HCT116 (cell line): ENCODE measurements at regions not wholly inside any gene's neighbourhood (a gene's known extent, or its start where the extent isn't known, plus 50 kb on each side); places are given as distances from the start of the nearest gene placed in this dataset.

Source experiments
- CBX3 ChIP-seq: IDR thresholded peaks from 2 replicates; pipeline ENCODE4 v1.6.1; 2012; ENCODE audit warnings: low read depth
- CEBPB ChIP-seq: IDR thresholded peaks from 2 replicates; pipeline ENCODE4 v1.6.1; 2012; ENCODE audit warnings: low read depth
- EZH2 ChIP-seq: fragments of 200-600 bp; sonication (generic); IDR thresholded peaks from 2 replicates; pipeline ENCODE4 v1.6.1; 2017; ENCODE audit warnings: antibody characterized with exemption, mixed run types
- FOSL1 ChIP-seq: IDR thresholded peaks from 2 replicates; pipeline ENCODE4 v1.6.1; 2012; ENCODE audit warnings: low read depth
- POLR2A ChIP-seq: IDR thresholded peaks from 2 replicates; pipeline ENCODE4 v1.7.0; 2011; ENCODE audit warnings: borderline replicate concordance; ENCODE audit not compliant: insufficient read depth, insufficient read length; ENCODE audit errors: extremely low read depth
- POLR2AphosphoS5 ChIP-seq: IDR thresholded peaks from 2 replicates; pipeline ENCODE4 v1.6.1; 2011; ENCODE audit warnings: mild to moderate bottlenecking, low read depth, low read length, moderate library complexity
- RAD21 ChIP-seq: IDR thresholded peaks from 2 replicates; pipeline ENCODE4 v1.6.1; 2012; ENCODE audit warnings: low read depth, mild to moderate bottlenecking
- ZFX ChIP-seq: fragments of 450-650 bp; IDR thresholded peaks from 2 replicates; pipeline ENCODE4 v1.6.1; 2017
- ZNF274 ChIP-seq: fragments of 200-500 bp; sonication (Bioruptor generic); IDR thresholded peaks from 2 replicates; pipeline ENCODE4 v1.6.1; 2014; ENCODE audit warnings: mild to moderate bottlenecking, low read depth, low read length, inconsistent platforms
- TF ChIP-seq, protein P1 (sequence below), 3 experiments: fragments of 200-600 bp in 1 of 3; sonication (generic) in 1 of 3; IDR thresholded peaks in 2 of 3; conservative IDR thresholded peaks in 1 of 3; 2 replicates each; pipeline ENCODE4 v1.5.1; 2012 to 2017; ENCODE audit warnings: low read depth in 2 of 3, low read length in 2 of 3, antibody characterized with exemption in 1 of 3, borderline replicate concordance in 1 of 3, control low read depth in 1 of 3, mild to moderate bottlenecking in 1 of 3, mixed read lengths in 1 of 3, mixed run types in 1 of 3, moderate library complexity in 1 of 3; ENCODE audit not compliant: insufficient read depth in 1 of 3
- TF ChIP-seq, protein P2 (sequence below): IDR thresholded peaks from 2 replicates; pipeline ENCODE4 v1.6.1; 2012
- TF ChIP-seq, protein P3 (sequence below): IDR thresholded peaks from 2 replicates; pipeline ENCODE4 v1.6.1; 2012
- TF ChIP-seq, protein P4 (sequence below): IDR thresholded peaks from 2 replicates; pipeline ENCODE4 v1.6.1; 2012; ENCODE audit warnings: low read depth

DNA sequence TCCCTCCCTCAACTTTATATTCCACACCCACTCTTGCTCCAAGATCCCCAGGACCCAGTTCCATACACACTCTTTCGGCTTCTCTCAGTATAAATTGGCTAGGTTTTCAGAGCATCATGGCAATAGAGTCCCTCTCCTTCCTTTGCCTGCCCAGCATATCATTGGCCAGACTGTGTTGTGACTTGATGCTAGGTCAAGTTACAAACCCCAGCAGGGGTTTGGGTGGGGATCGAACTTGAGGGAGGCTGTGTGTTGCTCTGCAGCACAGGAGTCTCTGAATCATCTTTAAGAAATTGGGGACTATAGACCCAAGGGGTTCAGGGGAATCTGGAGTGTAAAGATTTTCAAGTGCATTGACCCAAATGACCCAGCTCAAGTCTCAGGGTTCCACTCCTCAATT lies 477.5 kb upstream of the MEIS1 start:
- TF ChIP-seq POLR2A, result no peak
- TF ChIP-seq, protein P1, sequence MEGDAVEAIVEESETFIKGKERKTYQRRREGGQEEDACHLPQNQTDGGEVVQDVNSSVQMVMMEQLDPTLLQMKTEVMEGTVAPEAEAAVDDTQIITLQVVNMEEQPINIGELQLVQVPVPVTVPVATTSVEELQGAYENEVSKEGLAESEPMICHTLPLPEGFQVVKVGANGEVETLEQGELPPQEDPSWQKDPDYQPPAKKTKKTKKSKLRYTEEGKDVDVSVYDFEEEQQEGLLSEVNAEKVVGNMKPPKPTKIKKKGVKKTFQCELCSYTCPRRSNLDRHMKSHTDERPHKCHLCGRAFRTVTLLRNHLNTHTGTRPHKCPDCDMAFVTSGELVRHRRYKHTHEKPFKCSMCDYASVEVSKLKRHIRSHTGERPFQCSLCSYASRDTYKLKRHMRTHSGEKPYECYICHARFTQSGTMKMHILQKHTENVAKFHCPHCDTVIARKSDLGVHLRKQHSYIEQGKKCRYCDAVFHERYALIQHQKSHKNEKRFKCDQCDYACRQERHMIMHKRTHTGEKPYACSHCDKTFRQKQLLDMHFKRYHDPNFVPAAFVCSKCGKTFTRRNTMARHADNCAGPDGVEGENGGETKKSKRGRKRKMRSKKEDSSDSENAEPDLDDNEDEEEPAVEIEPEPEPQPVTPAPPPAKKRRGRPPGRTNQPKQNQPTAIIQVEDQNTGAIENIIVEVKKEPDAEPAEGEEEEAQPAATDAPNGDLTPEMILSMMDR (IDR thresholded peaks at IDR 0.05 in 2 of 3, conservative IDR thresholded peaks at IDR 0.05 in 1 of 3; ENCODE audit: borderline replicate concordance in 1 of 3, insufficient read depth in 1 of 3, low read depth in 2 of 3, low read length in 2 of 3), result no peak
- TF ChIP-seq RAD21, result no peak
- TF ChIP-seq ZFX, result no peak
- TF ChIP-seq, protein P2, sequence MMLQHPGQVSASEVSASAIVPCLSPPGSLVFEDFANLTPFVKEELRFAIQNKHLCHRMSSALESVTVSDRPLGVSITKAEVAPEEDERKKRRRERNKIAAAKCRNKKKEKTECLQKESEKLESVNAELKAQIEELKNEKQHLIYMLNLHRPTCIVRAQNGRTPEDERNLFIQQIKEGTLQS, result no peak
- TF ChIP-seq, protein P3, sequence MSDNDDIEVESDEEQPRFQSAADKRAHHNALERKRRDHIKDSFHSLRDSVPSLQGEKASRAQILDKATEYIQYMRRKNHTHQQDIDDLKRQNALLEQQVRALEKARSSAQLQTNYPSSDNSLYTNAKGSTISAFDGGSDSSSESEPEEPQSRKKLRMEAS, result no peak
- TF ChIP-seq CEBPB, result no peak
- TF ChIP-seq CBX3, result no peak
- TF ChIP-seq POLR2AphosphoS5, result no peak
- no peak for TF ChIP-seq EZH2
- no peak for TF ChIP-seq ZNF274
- no peak for TF ChIP-seq FOSL1
- TF ChIP-seq, protein P4, sequence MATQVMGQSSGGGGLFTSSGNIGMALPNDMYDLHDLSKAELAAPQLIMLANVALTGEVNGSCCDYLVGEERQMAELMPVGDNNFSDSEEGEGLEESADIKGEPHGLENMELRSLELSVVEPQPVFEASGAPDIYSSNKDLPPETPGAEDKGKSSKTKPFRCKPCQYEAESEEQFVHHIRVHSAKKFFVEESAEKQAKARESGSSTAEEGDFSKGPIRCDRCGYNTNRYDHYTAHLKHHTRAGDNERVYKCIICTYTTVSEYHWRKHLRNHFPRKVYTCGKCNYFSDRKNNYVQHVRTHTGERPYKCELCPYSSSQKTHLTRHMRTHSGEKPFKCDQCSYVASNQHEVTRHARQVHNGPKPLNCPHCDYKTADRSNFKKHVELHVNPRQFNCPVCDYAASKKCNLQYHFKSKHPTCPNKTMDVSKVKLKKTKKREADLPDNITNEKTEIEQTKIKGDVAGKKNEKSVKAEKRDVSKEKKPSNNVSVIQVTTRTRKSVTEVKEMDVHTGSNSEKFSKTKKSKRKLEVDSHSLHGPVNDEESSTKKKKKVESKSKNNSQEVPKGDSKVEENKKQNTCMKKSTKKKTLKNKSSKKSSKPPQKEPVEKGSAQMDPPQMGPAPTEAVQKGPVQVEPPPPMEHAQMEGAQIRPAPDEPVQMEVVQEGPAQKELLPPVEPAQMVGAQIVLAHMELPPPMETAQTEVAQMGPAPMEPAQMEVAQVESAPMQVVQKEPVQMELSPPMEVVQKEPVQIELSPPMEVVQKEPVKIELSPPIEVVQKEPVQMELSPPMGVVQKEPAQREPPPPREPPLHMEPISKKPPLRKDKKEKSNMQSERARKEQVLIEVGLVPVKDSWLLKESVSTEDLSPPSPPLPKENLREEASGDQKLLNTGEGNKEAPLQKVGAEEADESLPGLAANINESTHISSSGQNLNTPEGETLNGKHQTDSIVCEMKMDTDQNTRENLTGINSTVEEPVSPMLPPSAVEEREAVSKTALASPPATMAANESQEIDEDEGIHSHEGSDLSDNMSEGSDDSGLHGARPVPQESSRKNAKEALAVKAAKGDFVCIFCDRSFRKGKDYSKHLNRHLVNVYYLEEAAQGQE, result no peak
